GM21737 (cell line): ENCODE measurements at regions not wholly inside any gene's neighbourhood (a gene's known extent, or its start where the extent isn't known, plus 50 kb on each side); places are given as distances from the start of the nearest gene placed in this dataset.
"Not testable (repeated sequence)": the region's sequence is repeated elsewhere in the genome, so short reads cannot be mapped to it uniquely, and the experiment has no call there.

Experiments
- ATAC-seq: cut with Tn5 transposase; IDR thresholded peaks from one replicate; pipeline ENCODE4 v1.9.1; 2021; ENCODE audit warnings: mild to moderate bottlenecking, moderate library complexity; ENCODE audit not compliant: unreplicated experiment

DNA sequence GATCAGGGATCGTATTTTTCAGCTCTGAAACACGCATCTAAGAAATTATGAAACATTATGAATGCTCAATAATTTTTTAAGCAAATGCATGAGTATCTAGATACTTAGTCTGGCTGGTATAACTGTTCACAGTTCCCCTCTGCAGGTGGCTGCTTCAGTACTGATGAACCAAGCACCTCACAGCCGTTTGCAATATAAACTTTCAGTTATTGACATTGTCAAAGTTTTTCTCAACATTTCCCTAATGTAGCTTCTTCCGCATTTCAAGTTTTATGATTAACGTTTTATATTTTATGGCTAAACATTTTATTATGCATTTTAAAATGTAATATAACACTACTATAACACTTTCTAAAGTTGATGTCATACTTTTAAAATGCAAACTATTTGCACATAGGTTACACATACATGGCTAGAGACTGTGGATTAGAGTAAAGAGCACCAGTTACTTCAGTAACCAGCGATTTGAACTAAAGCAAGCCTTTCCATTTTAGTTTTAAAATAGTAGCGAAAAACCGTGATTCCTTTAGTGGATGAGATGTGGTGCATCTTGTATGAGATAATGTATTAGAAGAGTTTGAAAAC is 495.4 kb downstream of the XIRP2 start:
- no peak for ATAC-seq

DNA sequence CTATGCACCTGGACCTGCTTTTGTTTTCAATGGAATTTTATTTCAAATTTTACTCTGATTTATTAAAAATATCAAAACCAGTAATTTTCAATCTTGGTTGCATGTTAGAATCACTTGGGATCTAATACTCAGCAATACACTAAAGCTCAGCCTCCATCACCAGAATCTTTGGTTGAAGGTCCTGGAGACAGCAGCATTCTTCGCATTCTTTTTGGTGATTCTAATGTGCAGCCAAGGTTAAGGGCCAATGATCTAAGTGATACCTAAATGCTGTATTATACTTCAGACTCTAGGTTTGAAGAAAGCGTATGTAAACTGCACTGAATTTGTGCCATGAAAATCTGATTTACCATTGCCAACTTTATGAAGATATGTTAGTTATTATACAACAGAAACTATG is 493.1 kb downstream of the XIRP2 start:
- ATAC-seq: no peak

DNA sequence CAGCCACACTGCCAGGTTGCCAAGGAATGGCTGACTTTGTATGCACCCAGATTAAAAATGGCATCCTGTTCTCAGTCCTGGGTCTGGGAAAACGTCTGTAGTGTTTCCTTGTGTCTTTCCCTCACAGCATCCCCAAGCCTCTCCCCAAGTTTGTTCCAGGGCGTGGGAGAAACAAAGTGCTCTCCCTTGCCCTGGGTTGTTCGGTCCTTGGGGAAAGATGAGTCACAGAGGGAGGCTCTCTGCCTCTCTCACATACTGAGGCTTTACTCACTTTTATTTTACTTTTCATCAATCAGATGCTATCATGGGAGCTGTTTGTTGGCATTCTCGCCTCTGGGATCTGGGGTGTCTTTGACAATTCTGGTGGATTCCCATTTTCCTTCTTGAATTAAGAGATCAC is 492.3 kb downstream of the XIRP2 start:
- no peak for ATAC-seq

DNA sequence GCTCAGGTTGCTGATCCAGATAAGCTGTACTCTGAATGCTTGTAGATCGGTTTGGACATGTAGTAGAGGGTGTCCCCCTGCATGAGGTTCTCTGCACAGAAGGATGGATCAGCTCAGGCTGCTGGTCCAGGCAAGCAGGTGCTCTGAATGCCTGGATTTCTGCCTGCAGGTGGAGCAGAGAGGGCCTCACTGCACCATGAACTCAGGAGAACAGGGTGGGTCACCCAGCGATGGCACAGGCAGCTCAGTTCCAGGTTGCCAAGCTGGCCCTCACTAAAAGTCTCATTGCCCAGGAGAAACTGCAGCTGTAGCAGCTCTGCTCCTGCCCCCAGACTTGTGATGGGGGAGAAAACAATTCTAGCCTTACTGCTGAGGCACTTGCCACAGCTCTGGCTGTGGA is 491.8 kb downstream of the XIRP2 start:
- no peak for ATAC-seq

DNA sequence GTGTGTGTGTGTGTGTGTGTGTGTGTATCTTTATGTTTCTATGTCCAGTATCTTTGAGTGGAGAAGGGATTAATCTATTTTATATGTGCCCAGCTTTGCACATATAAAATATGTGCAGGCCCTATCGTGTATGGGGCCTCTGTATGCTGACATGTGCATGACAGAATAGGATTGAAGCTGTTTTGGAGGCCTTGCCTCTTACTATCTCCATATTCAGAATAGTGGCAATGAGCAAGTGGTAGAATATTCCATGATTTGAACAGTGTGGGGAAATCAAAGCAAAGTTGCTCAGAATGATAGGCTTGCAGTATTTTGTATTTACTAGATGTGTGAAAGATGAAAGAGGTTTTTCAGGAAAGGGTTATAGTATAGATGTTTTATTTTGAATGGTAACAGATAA is 480.8 kb downstream of the XIRP2 start:
- ATAC-seq: no peak

DNA sequence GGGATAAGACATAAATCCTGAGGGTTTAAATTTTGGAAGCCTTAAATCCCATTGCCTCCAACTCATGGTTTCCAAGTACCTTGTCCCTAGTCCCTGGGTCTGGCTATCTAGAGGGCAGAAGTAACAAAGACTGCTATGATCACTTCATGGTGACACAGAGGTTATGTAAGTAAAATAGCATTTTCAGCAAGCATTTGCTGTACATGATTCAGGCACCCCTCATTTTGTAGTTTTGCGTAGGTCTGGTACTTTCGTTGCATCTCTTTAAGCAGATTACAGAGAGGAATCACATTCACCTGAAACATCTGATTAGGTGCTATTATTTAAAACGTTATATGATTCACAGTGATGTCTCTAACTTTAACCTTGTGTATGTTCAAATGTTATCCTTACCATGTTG is 480.1 kb downstream of the XIRP2 start:
- no peak for ATAC-seq

DNA sequence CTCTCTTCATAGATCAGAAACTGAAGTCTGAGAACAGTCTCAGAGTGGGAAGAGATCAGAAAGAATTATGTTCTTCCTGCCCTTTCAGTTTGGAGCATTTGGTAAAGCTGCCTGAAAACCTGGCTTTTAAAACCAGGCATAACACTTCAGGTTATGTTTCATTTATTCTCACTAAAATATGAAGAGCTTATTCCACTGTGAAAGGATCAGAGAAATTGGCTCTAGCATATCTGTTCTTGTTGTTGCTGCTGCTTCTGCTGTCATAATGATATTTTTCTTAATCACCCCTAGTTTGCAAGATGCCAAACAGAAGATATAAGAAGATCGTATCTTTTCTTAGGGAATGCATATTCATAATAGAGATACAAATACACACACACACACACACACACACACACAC is 476.9 kb downstream of the XIRP2 start:
- ATAC-seq: no peak

DNA sequence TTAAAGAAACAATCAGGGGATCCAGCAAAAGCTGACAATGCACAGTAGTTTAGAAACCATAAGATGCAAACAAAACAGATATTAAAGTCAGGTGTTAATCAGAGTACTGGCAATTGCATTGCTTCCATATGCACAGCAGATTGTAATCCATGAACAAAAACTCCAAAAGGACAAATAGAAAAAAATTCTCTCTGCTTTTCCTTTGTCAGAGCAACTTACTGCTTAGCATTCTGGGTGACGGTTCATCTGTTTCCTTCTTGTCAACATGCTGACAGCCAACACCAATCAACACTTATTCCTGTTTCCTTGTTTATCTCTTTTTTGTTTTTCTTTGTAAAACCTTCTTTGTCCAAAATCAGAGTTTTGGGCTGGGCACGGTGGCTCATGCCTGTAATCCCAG is 473.1 kb downstream of the XIRP2 start:
- no peak for ATAC-seq

DNA sequence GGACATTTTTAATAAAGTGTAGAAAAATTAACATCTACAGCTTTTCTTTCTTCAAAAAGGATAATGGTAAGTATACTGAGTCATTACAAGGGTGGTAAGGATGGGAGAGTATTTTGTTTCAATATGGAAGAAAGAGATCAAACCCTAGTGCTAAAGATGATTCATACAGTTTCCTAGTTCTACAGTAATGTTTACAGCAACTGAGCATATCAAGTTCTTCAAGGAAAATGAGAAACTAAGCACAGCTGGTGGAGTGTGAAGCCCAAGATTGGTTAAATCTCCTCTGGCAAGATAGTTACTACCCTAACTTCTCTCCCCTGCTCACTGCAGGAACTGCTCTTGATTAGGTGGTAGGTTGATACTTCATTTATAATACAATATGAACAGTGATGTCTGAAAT is 467.5 kb downstream of the XIRP2 start:
- no peak for ATAC-seq

DNA sequence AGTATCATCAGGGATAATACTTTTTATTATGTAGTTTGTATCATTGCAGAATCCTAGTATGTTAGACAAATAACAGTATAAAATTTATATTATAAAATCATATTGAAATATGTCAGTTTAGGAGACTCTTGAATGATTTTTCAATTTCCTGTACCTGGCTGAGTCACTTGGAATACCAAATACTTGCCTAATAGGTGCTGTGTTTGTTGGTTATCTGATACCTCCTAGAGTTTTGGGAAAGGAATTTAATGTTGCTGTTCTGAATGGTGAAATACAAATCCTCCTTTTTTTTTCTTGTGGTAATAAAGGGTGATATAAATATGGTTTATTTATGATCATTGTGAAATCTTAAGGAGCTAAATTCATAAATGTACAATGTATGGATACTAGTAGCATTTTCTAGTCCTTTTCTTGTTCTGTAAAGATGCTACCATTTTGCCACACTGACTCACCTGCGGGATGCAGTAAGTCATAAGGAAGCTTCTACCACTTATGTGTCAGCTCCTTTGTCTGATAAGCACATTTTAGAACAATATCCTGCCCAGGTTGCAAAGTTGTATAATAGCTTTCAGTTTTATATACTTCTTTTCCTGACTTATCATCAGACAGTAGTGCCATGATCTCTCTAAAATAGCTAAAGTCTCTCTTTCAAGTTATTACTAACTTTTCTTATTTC is 465.5 kb downstream of the XIRP2 start:
- ATAC-seq: no peak

DNA sequence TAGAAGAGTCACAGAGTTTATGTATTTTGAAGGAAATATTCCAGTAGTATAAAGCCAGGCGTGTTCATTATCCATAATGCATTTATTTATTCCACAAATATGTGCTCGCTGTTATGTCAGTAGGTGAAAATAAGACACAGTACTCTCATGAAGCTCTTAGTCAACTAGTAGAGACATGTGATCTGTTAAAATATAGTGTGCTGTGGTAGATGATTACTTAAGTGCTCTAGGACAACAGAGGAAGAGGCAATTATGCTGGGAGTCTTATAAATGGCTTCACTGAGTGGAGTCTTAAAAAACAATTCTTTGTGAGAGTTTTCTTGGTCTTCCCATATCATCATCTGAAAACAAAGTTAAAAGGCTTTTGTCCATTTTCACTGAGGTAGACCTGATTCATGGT is 457.3 kb downstream of the XIRP2 start:
- no peak for ATAC-seq

DNA sequence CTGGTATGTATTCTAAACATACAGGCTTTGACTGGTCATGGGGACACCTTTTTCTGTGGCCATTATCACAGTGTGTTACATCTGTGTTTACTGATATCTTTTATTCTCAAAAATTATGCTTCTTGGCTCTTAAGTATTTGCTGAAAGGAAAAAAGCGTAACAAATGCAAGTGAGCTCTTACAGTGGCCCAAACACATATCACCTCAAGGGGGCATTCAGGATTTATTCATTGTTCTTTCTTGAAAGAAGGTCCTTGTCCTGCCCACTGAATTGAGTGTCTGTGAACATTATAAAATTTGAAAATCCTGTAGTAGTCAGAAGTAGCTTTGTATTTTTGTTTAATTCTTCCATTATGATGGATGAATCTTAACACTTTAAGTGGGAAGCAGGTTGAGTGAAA is 454.5 kb downstream of the XIRP2 start:
- ATAC-seq: no peak

DNA sequence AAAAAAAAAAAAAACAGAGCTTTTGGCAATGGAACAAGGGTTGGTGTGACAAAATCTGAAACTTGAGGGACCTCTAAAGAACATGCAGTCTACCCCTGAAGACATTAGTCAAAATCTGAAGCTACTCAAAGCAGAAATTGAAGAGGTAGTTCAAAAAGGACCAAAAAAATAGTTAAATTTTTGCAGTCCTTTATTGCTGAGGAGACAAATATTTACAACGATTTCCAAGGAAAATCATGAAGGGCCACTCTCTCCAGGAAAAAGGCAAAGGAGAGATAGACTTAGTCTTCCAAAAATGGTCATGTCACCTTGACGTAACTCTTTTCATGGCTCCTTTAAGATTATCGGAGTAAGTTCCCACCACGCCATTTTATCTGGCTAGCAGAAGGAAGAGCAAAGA is 452.0 kb downstream of the XIRP2 start:
- ATAC-seq: no peak

DNA sequence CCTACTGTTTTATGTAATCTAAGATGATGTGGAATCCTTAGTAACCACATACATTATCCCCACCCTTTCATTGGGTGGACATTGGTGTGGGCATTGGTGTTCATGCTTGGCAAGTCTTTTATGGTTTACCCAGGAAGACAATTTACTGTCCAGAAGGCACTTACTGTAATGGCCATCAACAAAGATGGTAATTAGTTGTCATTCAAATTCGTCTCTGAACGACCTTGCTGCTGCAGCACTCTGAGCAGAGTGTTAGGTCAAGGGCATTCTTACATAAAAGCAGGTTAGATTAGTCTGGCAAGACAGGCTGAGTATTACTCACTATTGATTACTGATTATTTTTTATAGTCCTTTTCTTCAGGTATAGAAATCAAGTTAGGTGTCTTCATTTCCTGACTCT is 447.9 kb downstream of the XIRP2 start:
- no peak for ATAC-seq

DNA sequence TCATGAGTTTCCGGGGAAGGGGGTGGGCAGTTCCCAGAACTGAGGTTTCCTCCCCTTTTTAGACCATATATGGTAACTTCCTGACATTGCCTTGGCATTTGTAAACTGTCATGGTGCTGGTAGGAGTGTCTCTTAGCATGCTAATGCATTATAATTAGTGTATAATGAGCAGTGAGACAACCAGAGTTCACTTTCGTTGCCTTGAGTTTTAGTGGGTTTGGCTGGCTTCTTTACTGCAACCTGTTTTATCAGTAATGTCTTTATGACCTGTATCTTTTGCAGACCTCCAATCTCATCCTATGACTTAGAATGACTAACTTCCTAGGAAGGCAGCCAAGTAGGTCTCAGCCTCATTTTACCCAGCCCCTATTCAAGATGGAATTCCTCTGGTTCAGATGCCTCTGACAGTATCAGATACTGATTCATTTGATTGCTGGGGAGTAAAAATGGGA is 447.3 kb downstream of the XIRP2 start:
- ATAC-seq: no peak

DNA sequence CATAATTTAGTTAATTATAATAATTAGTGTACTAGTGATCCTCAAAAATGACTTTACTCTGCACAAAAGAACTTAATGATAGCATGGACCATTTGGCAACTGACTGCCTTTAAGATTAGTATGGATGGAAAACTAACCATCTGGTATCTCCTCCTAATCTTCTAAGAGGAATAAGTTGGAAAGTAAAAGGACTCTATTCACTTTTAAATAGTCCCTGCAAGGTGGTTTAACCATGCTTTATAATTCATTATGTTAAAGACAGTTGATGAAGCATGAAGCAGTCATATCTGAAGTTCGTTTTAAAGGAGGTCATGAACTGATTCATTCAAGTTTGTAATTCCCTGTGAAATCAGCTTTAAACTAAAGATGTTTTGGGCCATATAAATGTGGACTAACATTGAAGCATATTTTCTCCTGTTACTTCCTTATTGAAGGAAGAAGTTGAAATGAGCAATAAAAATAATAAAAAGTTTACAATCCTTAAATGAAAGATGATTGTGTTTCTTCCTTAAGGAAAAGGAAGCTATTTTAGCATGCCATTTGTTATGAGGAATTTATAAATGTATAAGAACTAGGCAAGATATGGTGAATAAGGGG is 446.0 kb downstream of the XIRP2 start:
- no peak for ATAC-seq

DNA sequence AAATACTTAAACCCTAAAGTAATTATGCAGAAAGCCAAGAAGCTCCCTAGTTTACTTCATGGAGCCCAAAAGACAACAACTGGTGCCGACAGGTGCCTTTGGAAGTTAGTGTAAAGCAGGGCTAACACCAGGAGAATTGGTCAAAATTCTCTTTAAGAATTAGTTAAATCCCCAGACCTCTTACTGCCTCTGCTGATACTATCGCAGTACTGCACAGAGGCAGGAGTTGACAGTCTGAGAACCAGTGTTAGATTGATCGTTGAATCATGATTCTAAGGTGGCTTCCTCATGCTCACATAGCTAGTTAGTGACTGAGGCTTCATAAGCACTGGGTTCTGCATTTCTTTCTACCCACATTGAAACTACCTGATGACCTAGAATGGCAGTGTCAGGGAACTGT is 445.0 kb downstream of the XIRP2 start:
- no peak for ATAC-seq

DNA sequence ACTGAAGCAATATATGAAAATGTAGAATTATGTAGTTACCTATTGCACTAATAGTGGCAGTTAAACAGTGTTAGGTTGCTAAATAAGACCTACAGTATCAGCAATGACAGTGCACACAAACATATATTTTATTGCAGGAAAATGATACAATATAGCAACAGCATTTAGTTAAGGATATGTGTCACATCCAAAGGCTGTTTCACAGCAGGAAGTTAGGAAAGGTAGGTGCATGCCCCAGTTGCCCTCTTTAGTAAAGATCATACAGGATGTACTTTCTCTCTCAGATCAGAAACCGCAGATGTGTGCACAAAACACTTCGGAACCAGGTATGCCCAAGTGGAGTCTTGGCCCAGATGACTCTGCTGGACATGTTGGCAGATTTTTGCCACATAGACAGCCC is 444.1 kb downstream of the XIRP2 start:
- no peak for ATAC-seq

DNA sequence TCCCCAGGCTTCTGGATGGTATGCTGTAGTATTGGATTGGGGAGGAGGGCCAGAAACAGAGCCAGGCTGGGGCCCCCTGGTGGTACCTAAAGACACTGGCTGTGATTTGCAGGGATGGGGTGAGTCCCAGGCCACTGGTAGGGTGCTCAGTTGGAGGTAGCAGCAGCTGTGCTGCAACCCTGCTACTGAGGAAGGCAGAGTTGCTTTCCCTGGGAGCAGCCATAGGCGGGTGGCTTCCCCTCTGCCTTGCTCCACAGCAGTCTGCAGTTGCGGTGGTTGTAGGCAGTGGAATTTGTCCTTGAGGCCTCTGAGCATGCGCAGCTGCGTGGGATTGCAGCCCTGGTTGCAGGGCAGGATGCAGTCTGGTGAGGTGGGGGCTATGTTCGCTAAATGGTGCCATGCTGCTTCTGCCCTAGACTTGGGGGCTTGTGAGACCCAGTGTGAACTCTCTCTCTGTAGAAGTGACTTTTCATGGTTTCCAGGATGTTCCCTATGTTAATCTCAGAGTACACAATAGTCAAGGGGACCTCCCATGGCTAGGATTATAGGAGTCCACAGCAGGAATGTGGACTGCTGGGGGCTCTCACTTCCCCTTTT is 443.5 kb downstream of the XIRP2 start:
- ATAC-seq: no peak

DNA sequence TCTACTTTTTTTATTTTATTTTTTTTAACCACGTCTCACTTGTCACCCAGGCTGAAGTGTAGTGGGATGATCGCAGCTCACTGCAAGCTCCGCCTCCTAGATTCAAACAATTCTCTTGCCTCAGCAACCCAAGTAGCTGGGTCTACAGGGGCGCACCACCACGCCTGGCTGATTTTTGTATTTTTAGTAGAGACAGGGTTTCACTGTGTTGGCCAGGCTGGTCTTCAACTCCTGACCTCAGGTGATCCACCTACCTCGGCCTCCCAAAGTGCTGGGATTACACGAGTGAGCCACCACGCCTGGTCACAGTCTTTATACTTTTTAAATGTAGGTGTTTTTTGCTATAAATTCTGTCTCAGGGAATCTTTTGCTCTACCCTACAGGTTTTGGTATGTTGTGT is 440.5 kb downstream of the XIRP2 start:
- not testable (repeated sequence) for ATAC-seq

DNA sequence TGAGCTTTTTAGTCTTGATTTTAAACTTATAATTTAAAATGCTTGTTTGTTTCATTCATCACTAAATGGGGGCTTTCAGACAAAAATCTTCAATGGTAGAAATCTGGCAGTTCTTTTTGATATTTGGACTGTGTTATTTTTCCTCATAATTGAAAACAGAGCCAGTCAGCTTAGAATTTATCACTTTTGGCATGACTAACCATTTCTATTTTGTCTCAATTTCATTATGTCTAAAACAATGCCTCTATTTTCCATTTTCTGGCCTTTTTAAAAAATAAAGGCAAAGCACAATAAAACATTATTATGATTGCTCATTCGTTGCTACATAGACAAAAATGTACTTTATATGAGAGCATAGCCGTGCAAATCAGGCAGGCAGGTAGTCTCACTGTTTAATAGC is 434.5 kb downstream of the XIRP2 start:
- no peak for ATAC-seq

DNA sequence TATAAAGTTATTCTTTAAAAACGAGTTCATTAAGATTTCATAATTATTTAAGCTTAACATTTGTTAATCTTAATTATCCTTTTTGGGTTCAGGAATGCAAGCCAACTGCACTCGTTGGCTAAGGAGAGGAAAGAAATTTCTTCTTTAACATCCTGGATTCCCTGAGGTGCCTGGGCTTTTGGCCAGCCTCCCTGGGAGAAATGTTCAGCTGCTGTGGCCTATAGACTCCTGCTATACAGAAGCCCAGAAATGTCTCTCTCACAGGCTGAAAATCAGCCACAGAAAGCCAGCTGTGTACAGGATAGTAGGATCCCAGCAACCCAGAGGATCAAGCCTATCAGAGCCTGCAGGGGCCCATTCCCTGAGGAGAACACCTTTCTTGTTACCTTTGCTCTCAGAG is 430.3 kb downstream of the XIRP2 start:
- ATAC-seq: no peak
